Neuron (in vitro differentiated cells): ENCODE measurements at regions not wholly inside any gene's neighbourhood (a gene's known extent, or its start where the extent isn't known, plus 50 kb on each side); places are given as distances from the start of the nearest gene placed in this dataset.
"Not testable (repeated sequence)": the region's sequence is repeated elsewhere in the genome, so short reads cannot be mapped to it uniquely, and the experiment has no call there.

Experiments
- H2AFZ ChIP-seq: one replicate; pipeline ENCODE4 v1.6.1; 2013; ENCODE audit warnings: low read depth, mild to moderate bottlenecking, inconsistent platforms, low read length, moderate library complexity
- H3K27me3 ChIP-seq: one replicate; pipeline ENCODE4 v1.6.1; 2013; ENCODE audit warnings: low read length; ENCODE audit not compliant: insufficient read depth
- H3K36me3 ChIP-seq: one replicate; pipeline ENCODE4 v1.6.1; 2013; ENCODE audit warnings: low read length; ENCODE audit not compliant: insufficient read depth
- H3K4me1 ChIP-seq: one replicate; pipeline ENCODE4 v1.6.1; 2013; ENCODE audit warnings: low read length; ENCODE audit not compliant: insufficient read depth
- H3K4me3 ChIP-seq: 2 replicates; pipeline ENCODE4 v1.5.1; 2013; ENCODE audit warnings: mild to moderate bottlenecking, low read length, moderate library complexity
- H3K9me3 ChIP-seq: one replicate; pipeline ENCODE4 v1.6.1; 2013; ENCODE audit warnings: low read length

DNA sequence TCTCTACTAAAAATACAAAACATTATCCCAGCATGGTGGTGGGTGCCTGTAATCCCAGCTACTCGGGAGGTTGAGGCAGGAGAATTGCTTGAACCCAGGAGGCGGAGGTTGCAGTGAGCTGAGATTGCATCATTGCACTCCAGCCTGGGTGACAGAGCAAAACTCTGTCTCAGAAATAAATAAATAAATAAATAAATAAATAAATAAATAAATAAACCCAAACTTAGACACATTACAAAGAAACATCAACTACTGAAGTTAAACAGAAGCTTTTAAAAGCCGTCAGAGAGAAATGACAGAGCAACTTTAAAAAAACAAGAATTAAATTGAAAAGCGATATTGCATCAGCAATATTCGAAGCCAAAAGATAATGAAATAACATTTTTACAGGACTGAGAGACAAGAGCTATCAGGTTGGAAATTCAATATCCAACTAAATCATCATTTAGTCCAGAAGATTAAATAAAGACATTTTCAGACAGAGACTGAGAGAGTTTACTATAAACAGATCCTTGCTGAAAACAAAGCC lies 115.1 kb upstream of the FUNDC1 start:
- not testable (repeated sequence) for H3K4me3 ChIP-seq, H3K36me3 ChIP-seq, H3K9me3 ChIP-seq, H2AFZ ChIP-seq, H3K4me1 ChIP-seq, H3K27me3 ChIP-seq

- no peaks in the 10 kb centered on the region for H3K4me1 ChIP-seq
- H2AFZ ChIP-seq: no peak overlapping the region
- no peaks in the 10 kb centered on the region for H3K36me3 ChIP-seq
- no peaks in the 10 kb centered on the region for H3K9me3 ChIP-seq
- H3K4me3 ChIP-seq: peak overlapping the region; percentile 21
- no peaks in the 10 kb centered on the region for H3K27me3 ChIP-seq
Observed at GRCh38 chrX:44651358-44651757, 108.7 kb upstream of the FUNDC1 start.

DNA sequence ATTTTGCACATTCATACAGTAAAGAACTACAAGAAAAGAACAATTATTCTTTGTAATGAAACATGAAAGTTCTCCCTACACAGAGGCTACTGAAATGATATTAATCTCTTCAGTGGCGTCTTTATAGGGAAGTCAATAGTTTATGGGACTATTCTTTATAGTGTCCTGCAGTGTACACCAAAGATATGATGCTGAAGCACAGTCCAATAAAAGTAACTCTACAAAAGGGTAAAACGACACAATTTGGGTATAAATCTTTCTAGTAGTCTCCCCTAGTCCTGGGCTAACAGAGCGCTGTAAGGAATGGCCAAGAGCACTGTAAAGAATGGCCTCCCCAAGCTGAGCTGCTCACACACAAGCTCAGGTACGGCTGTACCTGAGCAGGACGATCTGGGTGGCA lies 101.1 kb upstream of the FUNDC1 start:
- no peaks in the 10 kb centered on the region for H3K9me3 ChIP-seq
- no peaks in the 10 kb centered on the region for H3K4me1 ChIP-seq
- H3K36me3 ChIP-seq: no peaks in the 10 kb centered on the region
- no peaks in the 10 kb centered on the region for H3K27me3 ChIP-seq
- H3K4me3 ChIP-seq: no peak overlapping the region
- H2AFZ ChIP-seq: no peak overlapping the region

GRCh38 chrX:44637282-44637681 lies 94.6 kb upstream of the FUNDC1 start:
- Histone ChIP-seq H3K4me3 (no peak overlapping the region), H3K36me3 (no peaks in the 10 kb centered on the region), H2AFZ (no peak overlapping the region), H3K9me3 (no peaks in the 10 kb centered on the region), H3K27me3 (no peaks in the 10 kb centered on the region), H3K4me1 (no peaks in the 10 kb centered on the region)

DNA sequence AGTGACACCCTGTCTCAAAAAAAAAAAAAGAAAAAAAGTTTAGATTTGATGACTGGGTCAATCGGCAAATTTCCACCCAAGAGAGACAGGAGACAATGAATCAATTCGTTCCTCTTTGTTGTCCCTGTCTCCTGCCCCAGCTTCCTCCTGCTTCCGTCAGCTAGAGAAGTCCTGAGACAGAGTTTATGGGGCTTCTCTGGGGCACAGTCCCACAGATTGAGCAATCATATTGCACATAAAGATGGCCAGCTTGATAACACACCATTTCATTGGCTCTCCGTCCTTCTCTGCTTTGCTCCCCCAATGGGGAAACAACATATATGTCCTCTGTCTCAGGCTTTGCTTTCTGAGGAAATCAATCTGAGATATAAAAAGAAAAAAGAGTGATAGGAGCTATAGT lies 78.4 kb upstream of the FUNDC1 start:
- H2AFZ ChIP-seq: no peak overlapping the region
- no peaks in the 10 kb centered on the region for H3K36me3 ChIP-seq
- no peaks in the 10 kb centered on the region for H3K27me3 ChIP-seq
- H3K9me3 ChIP-seq: no peaks in the 10 kb centered on the region
- H3K4me1 ChIP-seq: no peaks in the 10 kb centered on the region
- no peak overlapping the region for H3K4me3 ChIP-seq

DNA sequence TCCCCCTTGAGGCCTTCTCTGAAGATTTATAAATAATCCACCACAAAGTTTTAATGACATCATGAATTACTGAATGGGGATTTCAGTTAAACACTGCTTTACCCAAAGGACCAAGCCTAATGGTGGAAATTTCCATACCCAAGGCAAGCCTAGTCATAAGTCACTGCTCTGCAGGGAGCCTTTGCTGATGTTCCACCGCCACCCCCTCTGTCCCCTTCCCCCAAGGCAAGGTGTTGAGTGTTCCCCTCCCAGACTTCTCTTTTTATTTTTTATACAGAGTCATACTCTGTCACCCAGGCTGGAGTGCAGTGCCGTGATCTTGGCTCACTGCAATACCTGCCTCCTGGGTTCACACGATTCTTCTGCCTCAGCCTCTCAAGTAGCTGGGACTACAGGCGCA lies 76.4 kb upstream of the FUNDC1 start:
- Histone ChIP-seq H2AFZ (no peak overlapping the region), H3K36me3 (no peaks in the 10 kb centered on the region), H3K4me1 (no peaks in the 10 kb centered on the region)

DNA sequence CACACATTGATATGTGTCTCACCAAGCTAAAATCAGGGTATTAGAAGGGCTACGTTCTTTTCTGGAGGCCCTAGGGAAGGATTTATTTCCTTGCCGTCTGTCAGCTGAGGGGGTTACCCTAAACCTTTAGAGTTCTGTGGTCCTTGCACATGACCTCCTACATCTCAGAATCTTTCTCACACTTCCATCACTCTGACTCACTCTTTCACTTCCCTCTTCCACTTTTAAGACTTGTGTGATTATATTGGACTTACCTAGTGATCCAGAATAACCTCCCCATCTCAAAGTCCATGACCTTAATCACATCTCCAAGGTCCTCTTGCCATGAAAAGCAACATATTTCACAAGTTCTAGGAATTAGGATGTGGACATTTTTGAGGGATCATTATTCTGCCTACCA lies 53.6 kb upstream of the FUNDC1 start:
- no peaks in the 10 kb centered on the region for H3K9me3 ChIP-seq
- no peak overlapping the region for H3K4me3 ChIP-seq
- H2AFZ ChIP-seq: no peak overlapping the region
- H3K27me3 ChIP-seq: no peaks in the 10 kb centered on the region
- no peaks in the 10 kb centered on the region for H3K36me3 ChIP-seq
- H3K4me1 ChIP-seq: no peaks in the 10 kb centered on the region

More for the DNA sequence above, 76.4 kb upstream of the FUNDC1 start:
- H3K27me3 ChIP-seq: no peaks in the 10 kb centered on the region
- no peaks in the 10 kb centered on the region for H3K9me3 ChIP-seq
- no peak overlapping the region for H3K4me3 ChIP-seq
